Spleen (tissue), 11 donors: ENCODE measurements at regions not wholly inside any gene's neighbourhood (a gene's known extent, or its start where the extent isn't known, plus 50 kb on each side); places are given as distances from the start of the nearest gene placed in this dataset.

Experiments
- DNase-seq: peaks from one replicate; pipeline ENCODE4 v3.0.0-alpha.2; 2020
- H3K27ac ChIP-seq, 8 donors: fragments of 200-600 bp; sonication (generic) in 7 of 8; 1 replicate in 4 of 8; 2 replicates in 4 of 8; pipeline versions ENCODE4 v1.5.0 to v1.8.0; 2016 to 2021; ENCODE audit warnings: inconsistent platforms in 4 of 8, mild to moderate bottlenecking in 4 of 8, moderate library complexity in 1 of 8
- H3K27me3 ChIP-seq, 7 donors: fragments of 200-600 bp; sonication (generic) in 6 of 7; replicated peaks in 1 of 7; 1 replicate in 4 of 7; 2 replicates in 3 of 7; pipeline versions ENCODE4 v1.5.0 to v1.8.0; 2016 to 2021; ENCODE audit warnings: inconsistent platforms in 3 of 7, mild to moderate bottlenecking in 1 of 7
- H3K36me3 ChIP-seq, 6 donors: fragments of 200-600 bp; sonication (generic) in 5 of 6; 1 replicate in 4 of 6; 2 replicates in 2 of 6; pipeline versions ENCODE4 v1.5.0 to v1.8.0; 2016 to 2021; ENCODE audit warnings: inconsistent platforms in 2 of 6
- H3K4me1 ChIP-seq, 6 donors: fragments of 200-600 bp; sonication (generic) in 5 of 6; 1 replicate in 3 of 6; 2 replicates in 3 of 6; pipeline versions ENCODE4 v1.5.0 to v1.8.0; 2016 to 2021; ENCODE audit warnings: inconsistent platforms in 3 of 6
- H3K4me3 ChIP-seq, 8 donors: fragments of 200-600 bp; sonication (generic) in 7 of 8; 1 replicate in 4 of 8; 2 replicates in 4 of 8; pipeline versions ENCODE4 v1.5.0 to v1.8.0; 2016 to 2021; ENCODE audit warnings: inconsistent platforms in 4 of 8, mild to moderate bottlenecking in 4 of 8, moderate library complexity in 2 of 8
- H3K9me3 ChIP-seq, 8 donors: fragments of 200-600 bp; sonication (generic) in 7 of 8; 1 replicate in 4 of 8; 2 replicates in 4 of 8; pipeline versions ENCODE4 v1.5.0 to v1.8.0; 2016 to 2021; ENCODE audit warnings: inconsistent platforms in 4 of 8
- POLR2A ChIP-seq, 3 donors: fragments of 450-650 bp; IDR thresholded peaks; one replicate each; pipeline ENCODE4 v1.5.1; 2017; ENCODE audit warnings: antibody characterized with exemption in 3 of 3, mild to moderate bottlenecking in 1 of 3
- POLR2AphosphoS5 ChIP-seq, 3 donors: sonication (generic); formaldehyde crosslinking; IDR thresholded peaks; one replicate each; pipeline ENCODE4 v1.5.1; 2017; ENCODE audit warnings: antibody characterized with exemption in 3 of 3
- WGBS, 5 donors: extraction: QIAGEN DNeasy Blood & Tissue Kit in 3 of 5; methylation state at CpG; one replicate each; pipeline versions ENCODE4 v1.1.5 to v1.1.7; 2013 to 2018; 5-methylcytosine and 5-hydroxymethylcytosine counted together
- intact Hi-C: fragments of 100-400 bp; cut with DNase I; formaldehyde crosslinking; loops from one replicate; pipeline ENCODE4 v1.15.0; 2023; ENCODE audit warnings: low total_unique reads
- TF ChIP-seq, protein P1 (sequence below), 11 experiments: fragments of 200-600 bp in 7 of 11; fragments of 450-650 bp in 4 of 11; sonication (generic) in 4 of 11; IDR thresholded peaks in 8 of 11; conservative IDR thresholded peaks in 3 of 11; 1 replicate in 7 of 11; 2 replicates in 4 of 11; pipeline versions ENCODE4 v1.4.0 to v1.8.0; 2016 to 2021; ENCODE audit warnings: antibody characterized with exemption in 11 of 11, inconsistent platforms in 4 of 11, mild to moderate bottlenecking in 1 of 11
- donor health status: healthy with polysubstance abuse.
- donor health status: DM: no; HTN: no; CAD: no; lungs with moderate emphysema.
- donor health status: DM: no; HTN: no; CAD: no.
- donor health status: Bipolar disorder and iron deficiency.
- donor health status: healthy.
- donor health status: DM: no; HTN: no; CAD: no.
- donor health status: DM: yes; HTN: yes; CAD: no.

DNA sequence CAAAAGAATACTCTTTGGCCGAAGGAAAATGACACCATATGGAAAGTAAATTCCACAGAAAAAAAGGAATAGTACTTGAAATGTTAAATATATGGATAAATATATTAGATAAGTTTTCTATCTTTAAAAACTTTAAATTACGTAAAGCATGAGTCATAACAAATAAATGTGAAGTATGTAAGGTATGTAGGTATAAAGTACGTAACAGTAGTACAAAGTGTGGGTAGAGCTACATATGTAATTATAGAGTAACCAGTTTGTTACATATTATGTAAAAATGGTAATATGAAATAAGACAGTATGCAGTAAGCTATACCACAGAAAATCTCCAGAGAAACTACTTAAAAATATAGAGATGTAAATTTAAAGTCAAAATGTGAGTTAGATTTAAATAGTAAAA, 582.3 kb upstream of the CHORDC1 start:
- Histone ChIP-seq H3K36me3 (no peaks in the 10 kb centered on the region), H3K27ac (no peak overlapping the region), H3K27me3 (no peaks in the 10 kb centered on the region), H3K4me3 (no peak overlapping the region), H3K4me1 (no peaks in the 10 kb centered on the region), H3K9me3 (peaks cover 0 to 6% (median 0%) of the 10 kb centered on the region in 8 donors)
- TF ChIP-seq, protein P1, sequence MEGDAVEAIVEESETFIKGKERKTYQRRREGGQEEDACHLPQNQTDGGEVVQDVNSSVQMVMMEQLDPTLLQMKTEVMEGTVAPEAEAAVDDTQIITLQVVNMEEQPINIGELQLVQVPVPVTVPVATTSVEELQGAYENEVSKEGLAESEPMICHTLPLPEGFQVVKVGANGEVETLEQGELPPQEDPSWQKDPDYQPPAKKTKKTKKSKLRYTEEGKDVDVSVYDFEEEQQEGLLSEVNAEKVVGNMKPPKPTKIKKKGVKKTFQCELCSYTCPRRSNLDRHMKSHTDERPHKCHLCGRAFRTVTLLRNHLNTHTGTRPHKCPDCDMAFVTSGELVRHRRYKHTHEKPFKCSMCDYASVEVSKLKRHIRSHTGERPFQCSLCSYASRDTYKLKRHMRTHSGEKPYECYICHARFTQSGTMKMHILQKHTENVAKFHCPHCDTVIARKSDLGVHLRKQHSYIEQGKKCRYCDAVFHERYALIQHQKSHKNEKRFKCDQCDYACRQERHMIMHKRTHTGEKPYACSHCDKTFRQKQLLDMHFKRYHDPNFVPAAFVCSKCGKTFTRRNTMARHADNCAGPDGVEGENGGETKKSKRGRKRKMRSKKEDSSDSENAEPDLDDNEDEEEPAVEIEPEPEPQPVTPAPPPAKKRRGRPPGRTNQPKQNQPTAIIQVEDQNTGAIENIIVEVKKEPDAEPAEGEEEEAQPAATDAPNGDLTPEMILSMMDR (IDR thresholded peaks at IDR 0.05 in 8 of 11, conservative IDR thresholded peaks at IDR 0.05 in 3 of 11): no peak
- TF ChIP-seq POLR2AphosphoS5 (IDR thresholded peaks at IDR 0.05) (no peak), POLR2A (IDR thresholded peaks at IDR 0.05) (no peak)
- DNase-seq: no peak
- WGBS, 5 donors: 77 to 89% (median 87%) methylated on average over 3 of the region's 3 CpGs
- intact Hi-C loops: no loop called here

GRCh38 chr11:90803831-90804230, 581.0 kb upstream of the CHORDC1 start:
- H3K27ac ChIP-seq: no peak overlapping the region
- H3K4me3 ChIP-seq: no peak overlapping the region
- WGBS, 5 donors: 88 to 95% (median 90%) methylated on average over 7 of the region's 7 CpGs
- peaks cover 0 to 6% (median 0%) of the 10 kb centered on the region in 8 donors for H3K9me3 ChIP-seq
- TF ChIP-seq POLR2A (IDR thresholded peaks at IDR 0.05) (no peak), POLR2AphosphoS5 (IDR thresholded peaks at IDR 0.05) (no peak)
- TF ChIP-seq, protein P1 (IDR thresholded peaks at IDR 0.05 in 8 of 11, conservative IDR thresholded peaks at IDR 0.05 in 3 of 11): no peak
- H3K27me3 ChIP-seq: no peaks in the 10 kb centered on the region
- DNase-seq: no peak
- H3K36me3 ChIP-seq: no peaks in the 10 kb centered on the region
- intact Hi-C loops: no loop called here
- no peaks in the 10 kb centered on the region for H3K4me1 ChIP-seq

DNA sequence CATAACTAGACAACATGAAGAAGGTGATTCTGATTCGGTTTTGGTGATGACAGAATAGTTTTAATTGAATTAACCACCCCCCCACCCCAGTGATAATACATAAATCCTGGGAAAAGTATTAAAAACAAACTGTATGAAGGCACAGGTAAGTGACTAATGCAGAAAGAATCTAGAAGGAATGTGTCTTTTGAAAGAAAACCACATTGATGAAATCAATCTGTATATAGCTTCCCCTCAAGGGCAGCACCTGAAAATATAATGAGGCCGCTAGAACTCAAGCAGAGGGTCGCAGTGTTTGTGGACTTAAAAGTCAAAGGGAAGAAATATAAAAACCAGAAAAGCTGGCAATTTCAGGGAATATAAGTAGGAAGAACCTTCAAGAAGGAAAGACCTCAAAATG, 580.5 kb upstream of the CHORDC1 start:
- peaks cover 0 to 6% (median 0%) of the 10 kb centered on the region in 8 donors for H3K9me3 ChIP-seq
- H3K4me3 ChIP-seq: no peak overlapping the region
- intact Hi-C loops: no loop called here
- no peak overlapping the region for H3K27ac ChIP-seq
- no peak for DNase-seq
- WGBS, 5 donors: 52 to 73% (median 64%) methylated on average over 3 of the region's 3 CpGs
- H3K27me3 ChIP-seq: no peaks in the 10 kb centered on the region
- TF ChIP-seq, protein P1 (IDR thresholded peaks at IDR 0.05 in 8 of 11, conservative IDR thresholded peaks at IDR 0.05 in 3 of 11): no peak
- no peak for TF ChIP-seq POLR2A (IDR thresholded peaks at IDR 0.05)
- TF ChIP-seq POLR2AphosphoS5 (IDR thresholded peaks at IDR 0.05): no peak
- H3K36me3 ChIP-seq: no peaks in the 10 kb centered on the region
- no peaks in the 10 kb centered on the region for H3K4me1 ChIP-seq

GRCh38 chr11:90798769-90799168, 575.9 kb upstream of the CHORDC1 start:
- H3K27me3 ChIP-seq: no peaks in the 10 kb centered on the region
- DNase-seq: no peak
- no peaks in the 10 kb centered on the region for H3K4me1 ChIP-seq
- no peak overlapping the region for H3K27ac ChIP-seq
- H3K36me3 ChIP-seq: no peaks in the 10 kb centered on the region
- no peak overlapping the region for H3K4me3 ChIP-seq
- 74 to 90% (median 83%) methylated on average over 3 of the region's 3 CpGs for WGBS, 5 donors
- peaks cover 0 to 8% (median 0%) of the 10 kb centered on the region in 8 donors for H3K9me3 ChIP-seq
- TF ChIP-seq, protein P1 (IDR thresholded peaks at IDR 0.05 in 8 of 11, conservative IDR thresholded peaks at IDR 0.05 in 3 of 11): no peak
- TF ChIP-seq POLR2A (IDR thresholded peaks at IDR 0.05): no peak
- TF ChIP-seq POLR2AphosphoS5 (IDR thresholded peaks at IDR 0.05): no peak
- intact Hi-C loops: no loop called here
